ENCODE measurements at regions not wholly inside any gene's neighbourhood (a gene's known extent, or its start where the extent isn't known, plus 50 kb on each side); places are given as distances from the start of the nearest gene placed in this dataset.

- TF ChIP-seq EZH2 (IDR thresholded peaks at IDR 0.05; ENCODE audit: borderline replicate concordance, insufficient read depth, low read depth, low read length, poor library complexity, severe bottlenecking) (no peak), CTCF (IDR thresholded peaks at IDR 0.05) (no peak)
Measured at GRCh38 chr16:22628994-22629393, 118.3 kb downstream of the NPIPB5 start.

Data from B cell (primary cell).